ENCODE measurements at regions not wholly inside any gene's neighbourhood (a gene's known extent, or its start where the extent isn't known, plus 50 kb on each side); places are given as distances from the start of the nearest gene placed in this dataset.

DNA sequence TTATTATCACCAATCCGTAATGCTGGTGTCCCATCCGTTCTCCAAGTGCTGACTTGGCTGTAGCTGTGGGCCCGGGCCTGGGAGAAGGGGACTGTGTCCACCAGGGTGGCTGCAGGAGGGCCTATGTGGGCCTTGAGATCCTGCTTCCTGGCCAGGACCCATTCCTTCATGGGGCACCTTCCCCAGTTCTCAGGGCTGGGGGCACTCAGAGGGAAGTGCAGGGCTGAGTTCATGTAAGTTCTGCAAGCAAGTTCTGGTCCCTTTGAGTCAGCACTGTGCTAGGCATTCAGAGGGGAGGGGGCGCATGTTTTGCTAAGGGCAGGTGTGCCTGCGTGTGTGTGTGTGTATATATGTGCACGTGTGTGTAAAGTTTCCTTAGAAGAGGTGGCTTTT is 94.0 kb downstream of the GLI2 start:
- H3K27me3 ChIP-seq (replicated peaks; ENCODE audit: control insufficient read depth, insufficient read depth, low read length) = no peaks in the 10 kb centered on the region
- Mint-ChIP-seq H3K27me3 (ENCODE audit: insufficient read depth, unreplicated experiment) (no peaks in the 10 kb centered on the region), H3K36me3 (ENCODE audit: insufficient read depth, unreplicated experiment) (no peaks in the 10 kb centered on the region), H3K4me3 (ENCODE audit: unreplicated experiment) (no peak overlapping the region), H3K9me3 (ENCODE audit: unreplicated experiment) (no peaks in the 10 kb centered on the region), H3K4me1 (ENCODE audit: low read depth, unreplicated experiment) (no peaks in the 10 kb centered on the region), H3K27ac (ENCODE audit: unreplicated experiment) (no peak overlapping the region)
- no peaks in the 10 kb centered on the region for H3K9me3 ChIP-seq
- CTCF ChIA-PET = no interaction called here
- no peaks in the 10 kb centered on the region for H3K36me3 ChIP-seq (ENCODE audit: control insufficient read depth, insufficient read depth, low read length)
- no peaks in the 10 kb centered on the region for H3K4me1 ChIP-seq
- TF ChIP-seq, protein P1, sequence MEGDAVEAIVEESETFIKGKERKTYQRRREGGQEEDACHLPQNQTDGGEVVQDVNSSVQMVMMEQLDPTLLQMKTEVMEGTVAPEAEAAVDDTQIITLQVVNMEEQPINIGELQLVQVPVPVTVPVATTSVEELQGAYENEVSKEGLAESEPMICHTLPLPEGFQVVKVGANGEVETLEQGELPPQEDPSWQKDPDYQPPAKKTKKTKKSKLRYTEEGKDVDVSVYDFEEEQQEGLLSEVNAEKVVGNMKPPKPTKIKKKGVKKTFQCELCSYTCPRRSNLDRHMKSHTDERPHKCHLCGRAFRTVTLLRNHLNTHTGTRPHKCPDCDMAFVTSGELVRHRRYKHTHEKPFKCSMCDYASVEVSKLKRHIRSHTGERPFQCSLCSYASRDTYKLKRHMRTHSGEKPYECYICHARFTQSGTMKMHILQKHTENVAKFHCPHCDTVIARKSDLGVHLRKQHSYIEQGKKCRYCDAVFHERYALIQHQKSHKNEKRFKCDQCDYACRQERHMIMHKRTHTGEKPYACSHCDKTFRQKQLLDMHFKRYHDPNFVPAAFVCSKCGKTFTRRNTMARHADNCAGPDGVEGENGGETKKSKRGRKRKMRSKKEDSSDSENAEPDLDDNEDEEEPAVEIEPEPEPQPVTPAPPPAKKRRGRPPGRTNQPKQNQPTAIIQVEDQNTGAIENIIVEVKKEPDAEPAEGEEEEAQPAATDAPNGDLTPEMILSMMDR (IDR thresholded peaks at IDR 0.05; ENCODE audit: insufficient read depth in 1 of 2, low read depth in 1 of 2, low read length in 1 of 2, severe bottlenecking in 1 of 2, unreplicated experiment in 1 of 2) = no peak
- intact Hi-C loops (cut with micrococcal nuclease; ENCODE audit: unreplicated experiment) = no loop called here
- BruUV-seq (replicated peaks) = no TSS peak
- no peak overlapping the region for H3K4me3 ChIP-seq (ENCODE audit: low read depth, low read length)
- DNase-seq = no peak
- POLR2A ChIA-PET = no interaction called here

DNA sequence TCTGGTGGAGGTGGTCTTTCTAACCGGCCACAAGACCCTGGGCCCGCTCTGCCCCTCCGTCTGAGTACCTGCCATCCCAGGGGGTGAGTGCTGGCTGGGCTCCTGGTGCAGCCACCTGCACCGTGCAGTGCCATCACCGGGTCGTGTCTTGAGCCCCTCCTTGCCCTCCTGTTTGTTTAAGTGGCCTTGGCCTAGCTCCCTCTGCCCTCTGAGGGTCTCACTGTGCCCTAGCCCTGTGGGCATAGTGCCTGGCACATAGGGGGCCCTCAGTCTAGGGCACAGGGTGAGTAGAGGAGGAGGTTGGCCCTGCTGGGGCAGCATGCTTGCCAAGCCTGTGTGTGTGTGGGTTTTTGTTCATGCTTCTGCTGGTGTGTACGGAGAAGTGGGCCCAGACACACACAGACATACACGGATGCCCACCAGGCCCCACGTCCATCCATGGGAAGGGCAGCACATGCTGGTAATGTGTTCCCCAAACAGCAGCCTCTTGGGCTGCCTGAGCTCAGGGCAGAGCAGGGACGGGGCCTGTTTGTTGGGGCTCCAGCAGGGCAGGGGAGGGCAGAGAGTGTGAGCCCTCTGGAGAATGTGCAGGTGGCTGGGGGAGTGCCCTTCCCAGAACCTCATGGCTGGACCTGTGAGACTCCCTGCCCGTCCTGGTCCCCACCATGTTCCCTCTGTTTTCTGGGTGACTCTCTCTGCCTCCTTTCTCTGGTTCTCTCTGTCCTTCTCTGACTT is 94.6 kb downstream of the GLI2 start:
- Mint-ChIP-seq H3K27me3 (ENCODE audit: insufficient read depth, unreplicated experiment) (no peaks in the 10 kb centered on the region), H3K9me3 (ENCODE audit: unreplicated experiment) (no peaks in the 10 kb centered on the region), H3K36me3 (ENCODE audit: insufficient read depth, unreplicated experiment) (no peaks in the 10 kb centered on the region), H3K4me3 (ENCODE audit: unreplicated experiment) (no peak overlapping the region), H3K27ac (ENCODE audit: unreplicated experiment) (no peak overlapping the region), H3K4me1 (ENCODE audit: low read depth, unreplicated experiment) (no peaks in the 10 kb centered on the region)
- BruUV-seq (replicated peaks) = no TSS peak
- Histone ChIP-seq H3K27me3 (replicated peaks; ENCODE audit: control insufficient read depth, insufficient read depth, low read length) (no peaks in the 10 kb centered on the region), H3K4me3 (ENCODE audit: low read depth, low read length) (no peak overlapping the region), H3K4me1 (no peaks in the 10 kb centered on the region), H3K9me3 (no peaks in the 10 kb centered on the region), H3K36me3 (ENCODE audit: control insufficient read depth, insufficient read depth, low read length) (no peaks in the 10 kb centered on the region)
- CTCF ChIA-PET = no interaction called here
- TF ChIP-seq, protein P1 (IDR thresholded peaks at IDR 0.05; ENCODE audit: insufficient read depth in 1 of 2, low read depth in 1 of 2, low read length in 1 of 2, severe bottlenecking in 1 of 2, unreplicated experiment in 1 of 2) = no peak
- DNase-seq = no peak
- intact Hi-C loops (cut with micrococcal nuclease; ENCODE audit: unreplicated experiment) = no loop called here
- POLR2A ChIA-PET = no interaction called here

GRCh38 chr2:120831086-120831485 is 95.4 kb downstream of the GLI2 start:
- no TSS peak for BruUV-seq (replicated peaks)
- H3K4me3 ChIP-seq (ENCODE audit: low read depth, low read length) = no peak overlapping the region
- TF ChIP-seq, protein P1 (IDR thresholded peaks at IDR 0.05; ENCODE audit: insufficient read depth in 1 of 2, low read depth in 1 of 2, low read length in 1 of 2, severe bottlenecking in 1 of 2, unreplicated experiment in 1 of 2) = no peak
- no peaks in the 10 kb centered on the region for H3K4me1 ChIP-seq
- Mint-ChIP-seq H3K27me3 (ENCODE audit: insufficient read depth, unreplicated experiment) (no peaks in the 10 kb centered on the region), H3K9me3 (ENCODE audit: unreplicated experiment) (no peaks in the 10 kb centered on the region), H3K36me3 (ENCODE audit: insufficient read depth, unreplicated experiment) (no peaks in the 10 kb centered on the region), H3K4me1 (ENCODE audit: low read depth, unreplicated experiment) (no peaks in the 10 kb centered on the region), H3K27ac (ENCODE audit: unreplicated experiment) (no peak overlapping the region), H3K4me3 (ENCODE audit: unreplicated experiment) (no peak overlapping the region)
- ChIA-PET POLR2A (no interaction called here), CTCF (interaction anchor here (0.7 kb wide), 1 partner anchor 123 kb away, joined by 4 read pairs; no protein-coding TSS in a partner anchor)
- no peak for DNase-seq
- intact Hi-C loops (cut with micrococcal nuclease; ENCODE audit: unreplicated experiment) = no loop called here
- no peaks in the 10 kb centered on the region for H3K27me3 ChIP-seq (replicated peaks; ENCODE audit: control insufficient read depth, insufficient read depth, low read length)
- no peaks in the 10 kb centered on the region for H3K36me3 ChIP-seq (ENCODE audit: control insufficient read depth, insufficient read depth, low read length)
- no peaks in the 10 kb centered on the region for H3K9me3 ChIP-seq

Data from Caco-2 (cell line).